Fibroblast of mammary gland (primary cell): ENCODE measurements at regions not wholly inside any gene's neighbourhood (a gene's known extent, or its start where the extent isn't known, plus 50 kb on each side); places are given as distances from the start of the nearest gene placed in this dataset.

Experiments
- DNase-seq: peaks from one replicate; pipeline ENCODE4 v3.0.0-alpha.2; 2010; ENCODE audit warnings: low read depth
- H3K4me3 ChIP-seq: 2 replicates; pipeline ENCODE4 v1.5.1; 2011; ENCODE audit warnings: low read depth, mild to moderate bottlenecking, low read length, moderate library complexity; ENCODE audit not compliant: control insufficient read depth
- TF ChIP-seq, protein P1 (sequence below): conservative IDR thresholded peaks from 2 replicates; pipeline ENCODE4 v1.5.1; 2011; ENCODE audit warnings: low read depth, low read length, inconsistent platforms; ENCODE audit not compliant: control insufficient read depth, insufficient read depth

DNA sequence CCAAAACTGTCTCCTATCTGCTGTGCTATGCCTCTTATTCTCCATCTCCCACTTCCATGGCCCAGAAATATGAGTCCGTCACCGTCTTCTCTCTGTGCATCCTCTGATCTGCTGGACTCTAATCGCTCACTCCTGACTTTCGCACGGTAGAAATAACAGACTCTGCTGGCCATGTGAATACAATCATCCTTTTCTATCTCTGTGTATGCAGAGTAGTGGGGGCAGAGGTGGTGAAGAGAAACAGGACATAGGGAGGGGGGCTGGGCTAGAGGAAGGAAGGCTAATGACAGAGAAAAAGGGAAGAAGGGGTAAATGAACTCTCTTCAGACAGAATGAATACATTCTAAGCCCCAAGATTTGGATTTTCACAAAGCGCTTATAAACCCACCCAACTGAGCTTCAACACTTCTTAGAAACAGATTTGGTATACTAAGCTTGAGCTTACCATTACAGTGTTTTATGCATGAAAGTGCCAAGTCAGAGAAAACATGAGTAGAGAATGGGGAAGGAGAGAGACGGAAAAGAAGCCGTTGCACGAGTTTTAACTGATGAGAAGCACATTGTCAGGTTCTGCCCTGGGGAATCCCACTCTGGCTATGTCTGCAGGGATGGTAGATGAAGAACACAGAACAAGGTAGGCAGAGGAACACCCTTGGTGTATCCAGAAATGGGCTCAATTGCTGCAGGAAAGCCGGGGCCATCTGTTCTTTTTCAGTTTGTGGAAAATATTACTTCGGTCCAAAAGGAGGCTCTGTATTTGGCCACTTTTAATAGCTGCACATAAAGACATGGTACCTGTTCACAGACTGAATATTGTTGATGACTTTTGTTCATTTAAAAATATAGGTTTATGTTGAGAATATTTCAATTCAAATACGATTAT is 324.7 kb downstream of the ETS1 start:
- no peak for DNase-seq
- TF ChIP-seq, protein P1, sequence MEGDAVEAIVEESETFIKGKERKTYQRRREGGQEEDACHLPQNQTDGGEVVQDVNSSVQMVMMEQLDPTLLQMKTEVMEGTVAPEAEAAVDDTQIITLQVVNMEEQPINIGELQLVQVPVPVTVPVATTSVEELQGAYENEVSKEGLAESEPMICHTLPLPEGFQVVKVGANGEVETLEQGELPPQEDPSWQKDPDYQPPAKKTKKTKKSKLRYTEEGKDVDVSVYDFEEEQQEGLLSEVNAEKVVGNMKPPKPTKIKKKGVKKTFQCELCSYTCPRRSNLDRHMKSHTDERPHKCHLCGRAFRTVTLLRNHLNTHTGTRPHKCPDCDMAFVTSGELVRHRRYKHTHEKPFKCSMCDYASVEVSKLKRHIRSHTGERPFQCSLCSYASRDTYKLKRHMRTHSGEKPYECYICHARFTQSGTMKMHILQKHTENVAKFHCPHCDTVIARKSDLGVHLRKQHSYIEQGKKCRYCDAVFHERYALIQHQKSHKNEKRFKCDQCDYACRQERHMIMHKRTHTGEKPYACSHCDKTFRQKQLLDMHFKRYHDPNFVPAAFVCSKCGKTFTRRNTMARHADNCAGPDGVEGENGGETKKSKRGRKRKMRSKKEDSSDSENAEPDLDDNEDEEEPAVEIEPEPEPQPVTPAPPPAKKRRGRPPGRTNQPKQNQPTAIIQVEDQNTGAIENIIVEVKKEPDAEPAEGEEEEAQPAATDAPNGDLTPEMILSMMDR, result no peak
- H3K4me3 ChIP-seq, result no peak overlapping the region

DNA sequence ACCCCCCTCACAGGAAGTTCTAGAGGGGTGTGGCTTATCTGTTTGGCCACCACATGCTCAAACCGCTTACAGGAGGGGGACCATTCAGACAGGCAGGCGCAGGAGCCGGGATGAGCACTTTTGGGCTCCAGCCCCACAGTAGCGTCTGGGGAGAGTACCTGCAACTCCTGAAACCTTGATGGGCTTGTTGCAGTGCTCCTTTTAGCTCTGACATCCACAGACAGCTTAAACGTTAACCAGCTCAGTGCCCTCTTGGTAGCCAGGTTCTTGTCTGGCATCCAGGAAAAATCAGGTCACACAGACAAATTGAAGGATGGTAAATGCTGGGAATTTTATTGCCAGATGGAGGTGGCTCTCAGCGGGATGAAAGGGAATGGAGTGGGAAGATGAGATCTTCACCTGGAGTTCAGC is 326.3 kb downstream of the ETS1 start:
- no peak for DNase-seq
- no peak overlapping the region for H3K4me3 ChIP-seq
- TF ChIP-seq, protein P1, result no peak

DNA sequence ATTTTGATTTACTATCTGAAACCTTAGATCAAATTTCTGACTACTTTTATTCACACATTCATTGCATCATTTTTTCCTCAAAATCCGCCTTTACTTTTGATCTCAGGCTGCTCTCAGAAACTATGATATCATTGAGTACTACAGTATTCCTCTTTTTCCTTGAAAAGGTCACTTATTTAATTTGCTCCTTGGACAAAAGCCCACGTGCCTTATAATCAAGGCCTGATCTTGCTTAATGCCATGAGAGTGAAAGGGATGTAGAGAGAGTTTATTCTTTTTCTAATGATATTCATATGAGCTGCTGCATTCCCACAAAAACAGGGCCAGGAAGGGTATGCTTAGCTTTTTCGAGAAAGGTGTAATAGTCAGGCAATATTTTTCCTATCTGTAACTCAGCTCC is 327.0 kb downstream of the ETS1 start:
- no peak overlapping the region for H3K4me3 ChIP-seq
- DNase-seq, result peak; percentile 21
- TF ChIP-seq, protein P1, result no peak

DNA sequence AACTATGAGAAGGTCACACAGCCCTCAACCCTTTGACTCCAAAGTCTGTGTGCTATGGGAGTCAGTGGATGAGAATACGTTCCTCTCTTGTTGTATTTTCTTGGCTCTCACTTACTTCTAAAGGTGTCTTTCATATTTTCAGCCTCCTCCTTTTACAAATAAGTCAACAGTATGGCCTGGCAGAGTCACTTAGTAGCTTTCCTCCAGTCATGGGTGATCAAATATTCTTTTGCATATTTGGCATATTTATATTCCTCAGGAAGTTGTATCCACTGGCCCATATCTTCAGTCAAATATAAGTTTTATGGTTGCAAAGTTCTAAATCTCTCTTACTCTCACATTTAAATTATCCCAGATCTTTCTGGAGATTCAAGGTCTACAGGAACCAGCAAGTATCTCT is 327.5 kb downstream of the ETS1 start:
- no peak overlapping the region for H3K4me3 ChIP-seq
- TF ChIP-seq, protein P1, result no peak
- no peak for DNase-seq

DNA sequence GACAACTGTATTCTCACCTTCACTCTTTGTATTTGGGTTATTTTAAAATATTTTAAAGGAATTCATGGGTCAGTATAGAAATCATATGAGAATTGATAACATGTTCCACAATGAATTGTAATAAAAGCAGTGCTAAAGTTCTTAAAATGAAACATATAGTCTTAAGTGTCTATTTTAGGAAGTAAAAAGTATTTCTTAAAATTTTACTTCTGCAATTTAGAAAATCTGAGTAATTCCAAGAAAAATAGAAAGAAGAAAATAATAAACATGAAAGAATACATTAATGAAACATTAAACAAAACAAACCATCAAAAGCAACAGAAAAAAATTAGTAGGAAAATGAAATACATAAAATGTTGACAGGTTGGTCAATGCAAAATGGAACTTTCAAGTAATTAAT is 332.4 kb downstream of the ETS1 start:
- H3K4me3 ChIP-seq, result no peak overlapping the region
- TF ChIP-seq, protein P1, result no peak
- DNase-seq, result no peak

DNA sequence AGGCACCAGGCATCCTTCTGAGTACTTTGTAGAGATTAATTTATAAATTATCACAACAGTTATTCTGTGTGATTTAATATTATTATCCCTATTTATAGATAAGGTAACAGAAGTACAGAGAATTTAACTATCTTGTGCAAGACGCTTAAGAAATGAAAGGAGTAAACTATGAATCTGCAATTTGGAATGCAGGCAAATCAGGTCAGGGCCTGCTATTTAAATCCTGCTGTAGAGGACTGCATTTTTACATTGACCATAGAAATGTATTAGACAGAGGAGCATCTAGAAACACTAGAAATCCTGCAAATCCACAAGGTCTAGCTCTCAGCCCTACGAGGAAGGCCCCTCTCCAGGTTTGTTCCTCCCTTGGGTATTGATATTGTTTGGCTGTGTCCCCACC is 336.2 kb downstream of the ETS1 start:
- DNase-seq, result peak; percentile 26
- H3K4me3 ChIP-seq, result no peak overlapping the region
- TF ChIP-seq, protein P1, result no peak
